Astrocyte (in vitro differentiated cells and primary cell): ENCODE measurements at regions not wholly inside any gene's neighbourhood (a gene's known extent, or its start where the extent isn't known, plus 50 kb on each side); places are given as distances from the start of the nearest gene placed in this dataset.
"Not testable (repeated sequence)": the region's sequence is repeated elsewhere in the genome, so short reads cannot be mapped to it uniquely, and the experiment has no call there.

Experiments used
- DNase-seq: peaks from one replicate; pipeline ENCODE4 v3.0.0-alpha.2; 2010; ENCODE audit warnings: low read depth
- FAIRE-seq: peaks from 2 replicates; lab custom pipeline; 2011; peaks lifted over from hg19 to GRCh38; lab: Jason Lieb, UNC
- H2AFZ ChIP-seq: 2 replicates; pipeline ENCODE4 v1.6.0; 2012; ENCODE audit warnings: low read depth, low read length, inconsistent platforms
- H3K27ac ChIP-seq: 2 replicates; pipeline ENCODE4 v1.5.1; 2011; ENCODE audit warnings: low read depth, low read length, inconsistent platforms
- H3K27me3 ChIP-seq: 2 replicates; pipeline ENCODE4 v1.6.0; 2011; ENCODE audit warnings: low read length, inconsistent platforms; ENCODE audit not compliant: insufficient read depth
- H3K36me3 ChIP-seq: 2 replicates; pipeline ENCODE4 v1.5.1; 2011; ENCODE audit warnings: low read length, inconsistent platforms; ENCODE audit not compliant: insufficient read depth
- H3K4me1 ChIP-seq: 2 replicates; pipeline ENCODE4 v1.5.1; 2011; ENCODE audit warnings: low read length, inconsistent platforms; ENCODE audit not compliant: insufficient read depth
- H3K4me2 ChIP-seq: 2 replicates; pipeline ENCODE4 v1.6.0; 2012; ENCODE audit warnings: low read length, inconsistent platforms
- H3K4me3 ChIP-seq: 2 replicates; pipeline ENCODE4 v1.5.1; 2011; ENCODE audit warnings: low read depth, mild to moderate bottlenecking, low read length, inconsistent platforms; ENCODE audit not compliant: insufficient read depth
- H3K79me2 ChIP-seq: 2 replicates; pipeline ENCODE4 v1.6.0; 2012; ENCODE audit warnings: mild to moderate bottlenecking, low read length, inconsistent platforms; ENCODE audit not compliant: insufficient read depth
- H3K9ac ChIP-seq: 2 replicates; pipeline ENCODE4 v1.6.0; 2012; ENCODE audit warnings: mild to moderate bottlenecking, low read length, inconsistent platforms
- H3K9me3 ChIP-seq: 2 replicates; pipeline ENCODE4 v1.5.1; 2012; ENCODE audit warnings: low read depth, mild to moderate bottlenecking, low read length, inconsistent platforms; ENCODE audit not compliant: insufficient read depth
- H4K20me1 ChIP-seq: 2 replicates; pipeline ENCODE4 v1.6.0; 2012; ENCODE audit warnings: low read length, inconsistent platforms; ENCODE audit not compliant: insufficient read depth
- H3K27ac Mint-ChIP-seq: one replicate; pipeline ENCODE4 v1.8.0; 2021; ENCODE audit warnings: mild to moderate bottlenecking, mixed read lengths; ENCODE audit not compliant: unreplicated experiment
- H3K27me3 Mint-ChIP-seq: one replicate; pipeline ENCODE4 v1.8.0; 2021; ENCODE audit warnings: low read depth, mixed read lengths; ENCODE audit not compliant: unreplicated experiment
- H3K36me3 Mint-ChIP-seq: one replicate; pipeline ENCODE4 v1.8.0; 2021; ENCODE audit warnings: low read depth, mixed read lengths; ENCODE audit not compliant: unreplicated experiment
- H3K4me1 Mint-ChIP-seq: one replicate; pipeline ENCODE4 v1.8.0; 2021; ENCODE audit warnings: low read depth, mixed read lengths; ENCODE audit not compliant: unreplicated experiment
- H3K4me3 Mint-ChIP-seq: one replicate; pipeline ENCODE4 v1.8.0; 2021; ENCODE audit warnings: mild to moderate bottlenecking, moderate library complexity, mixed read lengths; ENCODE audit not compliant: unreplicated experiment
- H3K9me3 Mint-ChIP-seq: one replicate; pipeline ENCODE4 v1.8.0; 2021; ENCODE audit warnings: mild to moderate bottlenecking, mixed read lengths; ENCODE audit not compliant: unreplicated experiment
- EZH2 ChIP-seq: IDR thresholded peaks from 2 replicates; pipeline ENCODE4 v1.6.1; 2012; ENCODE audit warnings: mild to moderate bottlenecking, low read length, inconsistent platforms; ENCODE audit not compliant: insufficient read depth
- TF ChIP-seq, protein P1 (sequence below): IDR thresholded peaks from 2 replicates; pipeline ENCODE4 v1.5.1; 2011; ENCODE audit warnings: low read depth, mild to moderate bottlenecking, inconsistent platforms, low read length, moderate library complexity; ENCODE audit not compliant: insufficient read depth

DNA sequence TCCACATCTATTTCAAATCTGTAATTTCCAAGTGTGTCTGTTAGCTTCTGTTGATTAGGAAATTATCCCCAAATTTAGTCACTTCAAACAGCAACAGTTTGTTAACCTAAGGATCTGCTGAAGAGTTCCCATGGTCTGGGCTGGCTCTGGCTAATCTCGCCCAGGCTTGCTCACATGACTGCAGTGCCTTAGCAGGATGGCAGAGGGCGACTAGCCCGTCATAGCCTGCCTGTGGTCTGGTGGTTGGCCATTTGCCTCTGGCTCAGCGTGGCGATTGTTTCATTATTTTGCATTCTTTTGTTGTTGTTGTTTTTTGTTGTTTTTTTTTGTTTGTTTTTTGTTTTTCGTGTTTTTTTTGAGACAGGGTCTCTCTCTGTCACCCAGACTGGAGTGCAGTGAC lies 264.0 kb downstream of the TRIML1 start:
- Histone ChIP-seq H3K36me3 (no peaks in the 10 kb centered on the region), H4K20me1 (no peaks in the 10 kb centered on the region), H3K4me1 (no peaks in the 10 kb centered on the region), H3K79me2 (no peaks in the 10 kb centered on the region), H3K27me3 (no peaks in the 10 kb centered on the region), H2AFZ (no peak overlapping the region), H3K9ac (no peak overlapping the region), H3K27ac (no peak overlapping the region), H3K4me3 (no peak overlapping the region), H3K4me2 (no peak overlapping the region), H3K9me3 (peaks cover 3% of the 10 kb centered on the region)
- Mint-ChIP-seq H3K4me3 (no peak overlapping the region), H3K27ac (peak overlapping the region; percentile 75), H3K4me1 (peaks cover 31% of the 10 kb centered on the region), H3K27me3 (no peaks in the 10 kb centered on the region), H3K36me3 (no peaks in the 10 kb centered on the region), H3K9me3 (peaks cover 6% of the 10 kb centered on the region)
- FAIRE-seq (no peak), DNase-seq (no peak)
- TF ChIP-seq, protein P1, sequence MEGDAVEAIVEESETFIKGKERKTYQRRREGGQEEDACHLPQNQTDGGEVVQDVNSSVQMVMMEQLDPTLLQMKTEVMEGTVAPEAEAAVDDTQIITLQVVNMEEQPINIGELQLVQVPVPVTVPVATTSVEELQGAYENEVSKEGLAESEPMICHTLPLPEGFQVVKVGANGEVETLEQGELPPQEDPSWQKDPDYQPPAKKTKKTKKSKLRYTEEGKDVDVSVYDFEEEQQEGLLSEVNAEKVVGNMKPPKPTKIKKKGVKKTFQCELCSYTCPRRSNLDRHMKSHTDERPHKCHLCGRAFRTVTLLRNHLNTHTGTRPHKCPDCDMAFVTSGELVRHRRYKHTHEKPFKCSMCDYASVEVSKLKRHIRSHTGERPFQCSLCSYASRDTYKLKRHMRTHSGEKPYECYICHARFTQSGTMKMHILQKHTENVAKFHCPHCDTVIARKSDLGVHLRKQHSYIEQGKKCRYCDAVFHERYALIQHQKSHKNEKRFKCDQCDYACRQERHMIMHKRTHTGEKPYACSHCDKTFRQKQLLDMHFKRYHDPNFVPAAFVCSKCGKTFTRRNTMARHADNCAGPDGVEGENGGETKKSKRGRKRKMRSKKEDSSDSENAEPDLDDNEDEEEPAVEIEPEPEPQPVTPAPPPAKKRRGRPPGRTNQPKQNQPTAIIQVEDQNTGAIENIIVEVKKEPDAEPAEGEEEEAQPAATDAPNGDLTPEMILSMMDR: no peak
- no peak for TF ChIP-seq EZH2

DNA sequence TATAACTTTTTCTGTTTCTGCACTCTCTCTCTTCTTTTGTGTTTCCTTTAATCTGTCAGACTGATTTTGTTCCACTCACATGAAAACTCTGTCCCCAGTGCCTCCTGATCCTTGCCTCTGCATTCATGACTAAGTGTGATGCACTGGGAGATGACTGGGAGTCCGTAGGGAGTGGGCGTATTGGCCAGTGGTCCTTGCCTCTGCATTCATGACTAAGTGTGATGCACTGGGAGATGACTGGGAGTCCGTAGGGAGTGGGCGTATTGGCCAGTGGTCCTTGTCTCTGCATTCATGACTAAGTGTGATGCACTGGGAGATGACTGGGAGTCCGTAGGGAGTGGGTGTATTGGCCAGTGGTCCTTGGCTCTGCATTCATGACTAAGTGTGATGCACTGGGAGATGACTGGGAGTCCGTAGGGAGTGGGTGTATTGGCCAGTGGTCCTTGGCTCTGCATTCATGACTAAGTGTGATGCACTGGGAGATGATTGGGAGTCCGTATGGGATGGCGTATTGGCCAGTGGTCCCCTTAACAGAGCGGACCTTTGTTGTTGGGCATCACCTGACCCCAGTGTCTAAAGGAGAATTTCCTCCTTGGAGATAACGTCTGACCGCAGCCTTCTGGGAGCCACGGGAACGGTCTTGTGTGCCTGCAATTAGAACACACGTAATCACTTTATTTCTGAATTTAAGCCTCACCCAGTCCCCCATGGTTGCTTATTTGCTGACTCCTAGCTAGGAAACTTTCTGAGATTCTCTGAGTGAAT lies 266.0 kb downstream of the TRIML1 start:
- Histone ChIP-seq H3K4me2 (peak overlapping the region; percentile 6), H3K27ac (peak overlapping the region; percentile 81), H3K9ac (peak overlapping the region; percentile 73)
- H4K20me1 ChIP-seq, H3K36me3 ChIP-seq, H3K4me3 ChIP-seq, H3K9me3 ChIP-seq, H3K27me3 Mint-ChIP-seq, H3K9me3 Mint-ChIP-seq, H3K4me1 ChIP-seq, H3K27me3 ChIP-seq, DNase-seq, H2AFZ ChIP-seq, H3K36me3 Mint-ChIP-seq, H3K79me2 ChIP-seq, H3K4me3 Mint-ChIP-seq: not testable (repeated sequence)
- H3K27ac Mint-ChIP-seq: peak overlapping the region; percentile 88
- peaks cover 27% of the 10 kb centered on the region for H3K4me1 Mint-ChIP-seq
- FAIRE-seq: peak; percentile 98

DNA sequence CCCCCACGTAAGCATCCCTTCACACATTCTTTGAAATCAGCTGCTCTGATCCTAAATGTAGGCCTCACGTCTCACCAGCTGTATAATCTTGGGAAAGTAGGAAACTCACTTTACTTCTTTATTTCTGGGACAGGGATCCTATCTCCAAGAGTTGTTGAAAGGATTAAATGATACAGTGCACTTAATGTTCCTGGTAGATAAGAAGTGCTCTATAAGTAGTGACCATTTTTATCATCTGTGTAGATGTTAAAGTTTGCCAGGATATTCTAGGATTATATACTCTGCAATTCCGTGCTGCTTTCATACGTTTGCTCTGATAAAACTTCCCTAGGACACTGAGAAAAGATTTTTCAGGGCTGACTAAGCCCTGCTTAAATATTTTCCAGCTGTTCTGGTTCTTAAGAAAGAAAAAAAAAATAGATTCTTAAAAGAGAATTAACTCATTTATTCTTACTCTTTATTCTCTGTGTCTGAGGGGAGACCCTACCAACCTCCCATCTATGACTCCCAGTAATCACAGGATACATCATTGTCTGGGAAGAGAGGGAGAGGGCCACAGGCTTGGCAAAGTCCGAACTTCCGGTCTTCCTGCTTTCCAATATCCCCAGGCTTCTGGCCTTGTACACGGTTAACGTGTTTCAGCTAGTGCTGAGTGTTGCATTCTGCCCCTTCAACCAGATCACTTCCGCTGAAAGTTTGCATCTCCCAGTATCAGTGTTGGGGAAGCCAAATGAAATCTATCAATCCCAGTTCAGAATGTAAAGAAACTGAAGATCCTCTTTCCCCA lies 269.2 kb downstream of the TRIML1 start:
- Mint-ChIP-seq H3K4me3 (no peak overlapping the region), H3K27me3 (no peaks in the 10 kb centered on the region), H3K27ac (peak overlapping the region; percentile 79), H3K9me3 (peaks cover 3% of the 10 kb centered on the region), H3K36me3 (no peaks in the 10 kb centered on the region), H3K4me1 (peaks cover 14% of the 10 kb centered on the region)
- no peak for DNase-seq
- no peaks in the 10 kb centered on the region for H4K20me1 ChIP-seq
- no peak for FAIRE-seq
- H3K27me3 ChIP-seq: no peaks in the 10 kb centered on the region
- H3K36me3 ChIP-seq: no peaks in the 10 kb centered on the region
- no peak overlapping the region for H2AFZ ChIP-seq
- H3K4me1 ChIP-seq: no peaks in the 10 kb centered on the region
- TF ChIP-seq, protein P1: no peak
- no peak for TF ChIP-seq EZH2
- H3K4me3 ChIP-seq: no peak overlapping the region
- H3K9ac ChIP-seq: peak overlapping the region; percentile 41
- H3K27ac ChIP-seq: peak overlapping the region; percentile 45
- H3K4me2 ChIP-seq: no peak overlapping the region
- no peaks in the 10 kb centered on the region for H3K9me3 ChIP-seq
- no peaks in the 10 kb centered on the region for H3K79me2 ChIP-seq
